ENCODE measurements at regions not wholly inside any gene's neighbourhood (a gene's known extent, or its start where the extent isn't known, plus 50 kb on each side); places are given as distances from the start of the nearest gene placed in this dataset.

DNA sequence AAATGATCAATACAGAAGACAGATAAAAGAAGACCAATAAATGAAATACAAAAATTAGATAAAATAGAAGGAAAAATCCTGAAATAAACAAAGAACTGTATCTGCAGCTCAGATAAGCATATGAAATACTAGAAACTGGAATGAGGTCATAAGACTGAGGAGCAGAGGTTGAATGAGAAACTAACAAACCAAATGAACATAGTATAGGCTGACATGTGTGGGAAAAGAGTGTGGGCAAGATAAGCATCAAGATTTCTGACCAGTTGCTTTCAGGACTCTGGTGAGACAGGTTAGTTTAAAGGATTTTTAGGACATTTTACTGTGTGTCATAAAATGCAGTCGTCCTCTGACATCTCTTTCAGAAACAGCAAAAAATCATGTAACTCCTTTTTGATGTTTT is 2073.2 kb upstream of the TENM3 start:
- TF ChIP-seq POLR2AphosphoS5 (IDR thresholded peaks at IDR 0.05) (no peak), POLR2A (IDR thresholded peaks at IDR 0.05) (no peak)
- TF ChIP-seq, protein P1, sequence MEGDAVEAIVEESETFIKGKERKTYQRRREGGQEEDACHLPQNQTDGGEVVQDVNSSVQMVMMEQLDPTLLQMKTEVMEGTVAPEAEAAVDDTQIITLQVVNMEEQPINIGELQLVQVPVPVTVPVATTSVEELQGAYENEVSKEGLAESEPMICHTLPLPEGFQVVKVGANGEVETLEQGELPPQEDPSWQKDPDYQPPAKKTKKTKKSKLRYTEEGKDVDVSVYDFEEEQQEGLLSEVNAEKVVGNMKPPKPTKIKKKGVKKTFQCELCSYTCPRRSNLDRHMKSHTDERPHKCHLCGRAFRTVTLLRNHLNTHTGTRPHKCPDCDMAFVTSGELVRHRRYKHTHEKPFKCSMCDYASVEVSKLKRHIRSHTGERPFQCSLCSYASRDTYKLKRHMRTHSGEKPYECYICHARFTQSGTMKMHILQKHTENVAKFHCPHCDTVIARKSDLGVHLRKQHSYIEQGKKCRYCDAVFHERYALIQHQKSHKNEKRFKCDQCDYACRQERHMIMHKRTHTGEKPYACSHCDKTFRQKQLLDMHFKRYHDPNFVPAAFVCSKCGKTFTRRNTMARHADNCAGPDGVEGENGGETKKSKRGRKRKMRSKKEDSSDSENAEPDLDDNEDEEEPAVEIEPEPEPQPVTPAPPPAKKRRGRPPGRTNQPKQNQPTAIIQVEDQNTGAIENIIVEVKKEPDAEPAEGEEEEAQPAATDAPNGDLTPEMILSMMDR (IDR thresholded peaks at IDR 0.05 in 8 of 11, conservative IDR thresholded peaks at IDR 0.05 in 3 of 11): no peak
